ENCODE measurements at regions not wholly inside any gene's neighbourhood (a gene's known extent, or its start where the extent isn't known, plus 50 kb on each side); places are given as distances from the start of the nearest gene placed in this dataset.

DNA sequence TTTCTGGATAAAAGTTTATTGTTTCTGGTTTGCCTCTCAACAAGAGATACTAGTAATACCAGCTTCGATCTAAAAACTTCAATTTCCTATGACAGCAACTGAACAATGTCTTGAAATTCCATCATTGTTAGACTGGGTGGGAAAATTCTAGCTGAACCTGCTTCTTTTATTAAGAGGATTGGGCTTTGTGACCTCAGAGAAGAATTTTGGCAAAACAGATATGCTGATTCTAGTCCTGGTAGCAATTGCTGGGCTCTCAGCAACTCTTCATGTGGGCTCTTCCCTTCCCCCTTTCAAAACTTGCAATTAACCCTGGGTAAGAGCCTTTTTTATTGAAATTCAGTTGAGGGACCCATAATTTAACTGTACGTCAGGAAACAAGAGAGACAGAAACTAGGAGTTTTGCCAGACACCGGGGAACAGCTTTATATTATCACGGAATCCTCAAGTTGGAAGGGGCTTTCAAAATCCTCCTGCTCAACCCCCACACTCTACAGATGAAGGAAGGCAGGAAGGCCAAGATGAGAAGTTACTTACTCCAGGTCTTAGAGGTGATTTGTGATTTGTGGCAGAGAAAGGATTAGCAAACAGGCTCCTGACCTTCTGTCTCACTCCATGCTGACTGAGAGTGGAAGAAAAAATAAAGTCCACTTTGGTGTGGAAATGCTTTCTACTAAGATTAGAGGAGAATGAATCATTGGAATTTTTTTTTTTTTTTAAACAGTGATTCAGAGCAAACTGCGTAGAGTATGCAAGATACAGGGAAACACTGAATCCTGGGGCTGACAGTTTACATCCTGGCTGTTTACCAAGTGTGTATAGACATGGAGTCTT, 239.0 kb upstream of the ATP2B1 start:
- Histone ChIP-seq H3K27me3 (ENCODE audit: control insufficient read depth in 2 of 2, insufficient read depth in 2 of 2, low read length in 2 of 2) (no peaks in the 10 kb centered on the region), H3K4me1 (ENCODE audit: control insufficient read depth, extremely low read depth, insufficient read depth, low read length) (peaks cover 33% of the 10 kb centered on the region), H3K36me3 (ENCODE audit: control insufficient read depth in 2 of 2, extremely low read depth in 1 of 2, insufficient read depth in 2 of 2, low read length in 2 of 2) (no peaks in the 10 kb centered on the region), H3K4me3 (replicated peaks in 1 of 3; ENCODE audit: insufficient read depth in 1 of 3, low read depth in 1 of 3, low read length in 3 of 3) (peak overlapping the region in 1 of 3 experiments; percentile 55), H3K27ac (ENCODE audit: insufficient read depth, low read depth, low read length) (peak overlapping the region; percentile 99), H3K9ac (replicated peaks; ENCODE audit: extremely low read depth, insufficient read depth, low read length) (peak overlapping the region; percentile 94), H3K4me2 (ENCODE audit: insufficient read depth, low read length) (peak overlapping the region; percentile 91), H3K9me3 (replicated peaks; ENCODE audit: control insufficient read depth, insufficient read depth, low read length) (no peaks in the 10 kb centered on the region), H4K20me1 (replicated peaks; ENCODE audit: control insufficient read depth, extremely low read depth, insufficient read depth, low read length) (no peaks in the 10 kb centered on the region), H3K9me1 (replicated peaks; ENCODE audit: control insufficient read depth, extremely low read depth, insufficient read depth, low read length) (no peaks in the 10 kb centered on the region), H2AFZ (ENCODE audit: low read depth, low read length) (peak overlapping the region; percentile 95), H3K79me2 (ENCODE audit: control insufficient read depth, insufficient read depth, low read length) (no peaks in the 10 kb centered on the region)
- BruUV-seq (replicated peaks), result TSS peak; percentile 82
- dilution Hi-C loops (cut with MboI; ENCODE audit: extremely low pct_ligation_motif_present, low sequenced_read_pairs), result no loop called here
- ChIA-PET CTCF (interaction anchor here (0.9 to 1.8 kb wide), 11 partner anchors 11 to 998 kb away, joined by 3 to 5 read pairs (median 3); no protein-coding TSS in a partner anchor), POLR2A (no interaction called here)
- TF ChIP-seq, protein P1, sequence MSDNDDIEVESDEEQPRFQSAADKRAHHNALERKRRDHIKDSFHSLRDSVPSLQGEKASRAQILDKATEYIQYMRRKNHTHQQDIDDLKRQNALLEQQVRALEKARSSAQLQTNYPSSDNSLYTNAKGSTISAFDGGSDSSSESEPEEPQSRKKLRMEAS (IDR thresholded peaks at IDR 0.05; ENCODE audit: insufficient read depth, insufficient read length), result no peak
- TF ChIP-seq FOS (IDR thresholded peaks at IDR 0.05; ENCODE audit: borderline replicate concordance, insufficient read depth, low read length) (peak; percentile 81), JUN (IDR thresholded peaks at IDR 0.05; ENCODE audit: borderline replicate concordance, insufficient read depth, insufficient read length, low read depth) (peak; percentile 76)
- FAIRE-seq (peak; percentile 64), DNase-seq (ENCODE audit: low read depth, low spot score) (peak; percentile 96)
- intact Hi-C loops (cut with micrococcal nuclease), result loop anchor here (1.0 to 5.0 kb wide), 8 partner anchors 85 to 990 kb away; no protein-coding TSS in a partner anchor

DNA sequence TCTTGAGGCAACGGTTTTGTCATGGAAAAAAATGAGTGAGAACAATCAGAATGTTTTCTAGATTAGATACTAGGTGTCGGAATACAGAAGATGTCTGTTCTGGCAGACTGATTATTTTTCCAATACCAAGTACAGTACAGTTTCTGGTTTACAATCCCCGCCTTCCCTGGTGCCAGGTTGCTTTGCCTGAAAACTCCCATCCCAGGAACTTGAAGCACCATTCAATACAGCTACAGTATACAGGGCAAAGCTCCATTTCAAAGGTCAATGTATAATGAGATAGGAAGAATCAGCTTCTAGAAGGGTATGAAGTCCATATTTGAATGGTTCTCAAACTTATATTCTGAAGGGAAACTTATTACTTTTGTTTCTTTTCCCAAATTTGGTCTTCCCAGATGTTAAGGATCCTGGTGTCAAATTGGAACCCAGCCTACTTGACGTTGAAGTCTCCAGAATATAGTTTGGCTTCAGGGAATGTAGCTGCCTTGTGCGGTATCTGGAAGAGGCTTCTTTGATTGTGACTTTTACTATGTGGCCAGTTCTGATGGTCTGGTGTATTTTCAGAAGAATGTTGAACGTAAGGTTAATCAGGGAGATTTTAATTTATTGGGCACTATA, 238.0 kb upstream of the ATP2B1 start:
- intact Hi-C loops (cut with micrococcal nuclease), result loop anchor here (5.0 kb wide), 4 partner anchors 119 to 991 kb away; no protein-coding TSS in a partner anchor
- POLR2A ChIA-PET, result no interaction called here
- CTCF ChIA-PET, result interaction anchor here (0.9 to 1.8 kb wide), 5 partner anchors 10 to 999 kb away, joined by 3 to 5 read pairs (median 3); no protein-coding TSS in a partner anchor
- H4K20me1 ChIP-seq (replicated peaks; ENCODE audit: control insufficient read depth, extremely low read depth, insufficient read depth, low read length), result no peaks in the 10 kb centered on the region
- FAIRE-seq (no peak), DNase-seq (ENCODE audit: low read depth, low spot score) (no peak)
- H3K79me2 ChIP-seq (ENCODE audit: control insufficient read depth, insufficient read depth, low read length), result no peaks in the 10 kb centered on the region
- no peaks in the 10 kb centered on the region for H3K36me3 ChIP-seq (ENCODE audit: control insufficient read depth in 2 of 2, extremely low read depth in 1 of 2, insufficient read depth in 2 of 2, low read length in 2 of 2)
- TF ChIP-seq POLR2AphosphoS5 (IDR thresholded peaks at IDR 0.05; ENCODE audit: insufficient read depth, low read depth, low read length), result no peak
- TF ChIP-seq JUN (IDR thresholded peaks at IDR 0.05; ENCODE audit: borderline replicate concordance, insufficient read depth, insufficient read length, low read depth), result no peak
- TF ChIP-seq GATA2 (IDR thresholded peaks at IDR 0.05; ENCODE audit: insufficient read depth, insufficient read length, low read depth, low read length), result no peak
- no peak for TF ChIP-seq FOS (IDR thresholded peaks at IDR 0.05; ENCODE audit: borderline replicate concordance, insufficient read depth, low read length)
- peak overlapping the region; percentile 99 for H3K27ac ChIP-seq (ENCODE audit: insufficient read depth, low read depth, low read length)
- no peaks in the 10 kb centered on the region for H3K9me1 ChIP-seq (replicated peaks; ENCODE audit: control insufficient read depth, extremely low read depth, insufficient read depth, low read length)
- no peak overlapping the region for H3K4me2 ChIP-seq (ENCODE audit: insufficient read depth, low read length)
- H2AFZ ChIP-seq (ENCODE audit: low read depth, low read length), result no peak overlapping the region
- H3K4me3 ChIP-seq (replicated peaks in 1 of 3; ENCODE audit: insufficient read depth in 1 of 3, low read depth in 1 of 3, low read length in 3 of 3), result no peak overlapping the region
- no peaks in the 10 kb centered on the region for H3K27me3 ChIP-seq (ENCODE audit: control insufficient read depth in 2 of 2, insufficient read depth in 2 of 2, low read length in 2 of 2)
- H3K9me3 ChIP-seq (replicated peaks; ENCODE audit: control insufficient read depth, insufficient read depth, low read length), result no peaks in the 10 kb centered on the region
- dilution Hi-C loops (cut with MboI; ENCODE audit: extremely low pct_ligation_motif_present, low sequenced_read_pairs), result no loop called here
- H3K4me1 ChIP-seq (ENCODE audit: control insufficient read depth, extremely low read depth, insufficient read depth, low read length), result peaks cover 33% of the 10 kb centered on the region
- no TSS peak for BruUV-seq (replicated peaks)
- H3K9ac ChIP-seq (replicated peaks; ENCODE audit: extremely low read depth, insufficient read depth, low read length), result no peak overlapping the region
